Neutrophil (primary cell): ENCODE measurements at regions not wholly inside any gene's neighbourhood (a gene's known extent, or its start where the extent isn't known, plus 50 kb on each side); places are given as distances from the start of the nearest gene placed in this dataset.

Experiments used
- H3K27ac ChIP-seq: fragments of 200-600 bp; sonication (generic); 2 replicates; pipeline ENCODE4 v1.5.1; 2016; ENCODE audit warnings: mild to moderate bottlenecking, moderate library complexity
- H3K27me3 ChIP-seq: fragments of 200-600 bp; sonication (generic); 2 replicates; pipeline ENCODE4 v1.6.0; 2016; ENCODE audit warnings: mild to moderate bottlenecking
- H3K36me3 ChIP-seq: fragments of 200-600 bp; sonication (generic); 2 replicates; pipeline ENCODE4 v1.5.1; 2017
- H3K4me1 ChIP-seq, 2 experiments: fragments of 200-600 bp in 1 of 2; sonication (generic) in 1 of 2; 1 replicate in 1 of 2; 2 replicates in 1 of 2; pipeline versions ENCODE4 v1.5.1 to v1.6.1; 2013 to 2016; ENCODE audit warnings: low read depth in 1 of 2, low read length in 1 of 2, mild to moderate bottlenecking in 1 of 2, moderate library complexity in 1 of 2; ENCODE audit not compliant: control insufficient read depth in 1 of 2, insufficient read depth in 1 of 2
- H3K4me3 ChIP-seq, 2 experiments: fragments of 200-600 bp in 1 of 2; sonication (generic) in 1 of 2; 1 replicate in 1 of 2; 2 replicates in 1 of 2; pipeline ENCODE4 v1.5.1; 2013 to 2016; ENCODE audit warnings: low read depth in 1 of 2, low read length in 1 of 2, mild to moderate bottlenecking in 1 of 2, moderate library complexity in 1 of 2
- H3K9me3 ChIP-seq: fragments of 200-600 bp; sonication (generic); 2 replicates; pipeline ENCODE4 v1.5.1; 2016
- TF ChIP-seq, protein P1 (sequence below): fragments of 200-600 bp; sonication (generic); IDR thresholded peaks from 2 replicates; pipeline ENCODE4 v1.5.1; 2016; ENCODE audit warnings: antibody characterized with exemption

GRCh38 chr3:72630327-72630968, 217.8 kb downstream of the SHQ1 start:
- Histone ChIP-seq H3K4me1 (peaks cover 58 to 67% of the 10 kb centered on the region in 2 experiments), H3K9me3 (no peaks in the 10 kb centered on the region), H3K4me3 (peak overlapping the region in 1 of 2 experiments; percentile 20), H3K36me3 (no peaks in the 10 kb centered on the region), H3K27me3 (no peaks in the 10 kb centered on the region), H3K27ac (peak overlapping the region; percentile 89)
- TF ChIP-seq, protein P1, sequence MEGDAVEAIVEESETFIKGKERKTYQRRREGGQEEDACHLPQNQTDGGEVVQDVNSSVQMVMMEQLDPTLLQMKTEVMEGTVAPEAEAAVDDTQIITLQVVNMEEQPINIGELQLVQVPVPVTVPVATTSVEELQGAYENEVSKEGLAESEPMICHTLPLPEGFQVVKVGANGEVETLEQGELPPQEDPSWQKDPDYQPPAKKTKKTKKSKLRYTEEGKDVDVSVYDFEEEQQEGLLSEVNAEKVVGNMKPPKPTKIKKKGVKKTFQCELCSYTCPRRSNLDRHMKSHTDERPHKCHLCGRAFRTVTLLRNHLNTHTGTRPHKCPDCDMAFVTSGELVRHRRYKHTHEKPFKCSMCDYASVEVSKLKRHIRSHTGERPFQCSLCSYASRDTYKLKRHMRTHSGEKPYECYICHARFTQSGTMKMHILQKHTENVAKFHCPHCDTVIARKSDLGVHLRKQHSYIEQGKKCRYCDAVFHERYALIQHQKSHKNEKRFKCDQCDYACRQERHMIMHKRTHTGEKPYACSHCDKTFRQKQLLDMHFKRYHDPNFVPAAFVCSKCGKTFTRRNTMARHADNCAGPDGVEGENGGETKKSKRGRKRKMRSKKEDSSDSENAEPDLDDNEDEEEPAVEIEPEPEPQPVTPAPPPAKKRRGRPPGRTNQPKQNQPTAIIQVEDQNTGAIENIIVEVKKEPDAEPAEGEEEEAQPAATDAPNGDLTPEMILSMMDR = no peak

- no peaks in the 10 kb centered on the region for H3K36me3 ChIP-seq
- peaks cover 65 to 74% of the 10 kb centered on the region in 2 experiments for H3K4me1 ChIP-seq
- H3K27me3 ChIP-seq = no peaks in the 10 kb centered on the region
- TF ChIP-seq, protein P1 = no peak
- H3K9me3 ChIP-seq = no peaks in the 10 kb centered on the region
- peak overlapping the region; percentile 7 to 19 for H3K4me3 ChIP-seq
- H3K27ac ChIP-seq = peak overlapping the region; percentile 89
These were observed 219.0 kb downstream of the SHQ1 start for GRCh38 chr3:72629191-72629631.

DNA sequence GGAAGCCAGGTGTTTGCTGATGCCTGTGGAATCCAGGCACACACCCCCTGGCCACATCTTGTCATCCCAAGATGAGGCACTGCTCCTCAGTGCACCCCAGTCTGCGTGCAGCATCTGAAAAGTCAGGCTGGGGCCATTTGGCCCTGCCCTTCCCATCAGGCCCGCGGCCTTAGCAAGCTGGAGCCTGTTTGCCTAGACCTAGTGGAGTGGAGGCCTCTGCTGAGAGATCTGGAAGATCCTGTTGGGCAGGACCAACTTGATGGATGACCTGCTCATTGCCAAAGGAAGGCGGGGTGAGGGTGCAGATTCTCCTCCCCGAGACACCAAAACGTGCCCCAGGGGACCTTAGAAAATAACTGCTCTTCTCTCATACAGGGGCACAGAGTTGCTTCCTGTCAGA, 220.2 kb downstream of the SHQ1 start:
- H3K27ac ChIP-seq = peak overlapping the region; percentile 89

DNA sequence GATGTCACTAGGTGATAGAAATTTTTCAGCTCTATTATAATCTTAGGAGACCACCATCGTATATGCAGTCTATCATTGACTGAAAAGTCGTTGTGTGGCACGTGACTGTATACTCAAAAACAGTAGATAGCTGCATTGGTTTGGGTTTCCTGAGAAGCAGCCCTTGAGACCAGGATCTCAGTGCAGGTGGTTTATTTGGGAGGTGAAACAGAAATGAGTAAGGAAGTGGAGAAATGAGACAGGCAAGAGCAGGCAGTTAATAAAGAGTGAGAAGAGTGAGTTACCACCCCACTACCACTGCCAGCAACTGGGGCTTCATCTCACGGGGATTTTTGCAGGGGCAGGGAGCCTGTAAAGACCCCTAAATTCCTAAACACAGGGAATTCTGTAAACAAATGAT, 221.0 kb downstream of the SHQ1 start:
- Histone ChIP-seq H3K27ac (peak overlapping the region; percentile 89), H3K4me1 (peaks cover 65 to 74% of the 10 kb centered on the region in 2 experiments), H3K36me3 (no peaks in the 10 kb centered on the region), H3K9me3 (no peaks in the 10 kb centered on the region), H3K27me3 (no peaks in the 10 kb centered on the region), H3K4me3 (no peak overlapping the region)
- TF ChIP-seq, protein P1 = no peak

More for the DNA sequence above, 220.2 kb downstream of the SHQ1 start:
- Histone ChIP-seq H3K4me3 (no peak overlapping the region), H3K36me3 (no peaks in the 10 kb centered on the region), H3K27me3 (no peaks in the 10 kb centered on the region), H3K9me3 (no peaks in the 10 kb centered on the region), H3K4me1 (peaks cover 65 to 74% of the 10 kb centered on the region in 2 experiments)
- TF ChIP-seq, protein P1 = no peak

DNA sequence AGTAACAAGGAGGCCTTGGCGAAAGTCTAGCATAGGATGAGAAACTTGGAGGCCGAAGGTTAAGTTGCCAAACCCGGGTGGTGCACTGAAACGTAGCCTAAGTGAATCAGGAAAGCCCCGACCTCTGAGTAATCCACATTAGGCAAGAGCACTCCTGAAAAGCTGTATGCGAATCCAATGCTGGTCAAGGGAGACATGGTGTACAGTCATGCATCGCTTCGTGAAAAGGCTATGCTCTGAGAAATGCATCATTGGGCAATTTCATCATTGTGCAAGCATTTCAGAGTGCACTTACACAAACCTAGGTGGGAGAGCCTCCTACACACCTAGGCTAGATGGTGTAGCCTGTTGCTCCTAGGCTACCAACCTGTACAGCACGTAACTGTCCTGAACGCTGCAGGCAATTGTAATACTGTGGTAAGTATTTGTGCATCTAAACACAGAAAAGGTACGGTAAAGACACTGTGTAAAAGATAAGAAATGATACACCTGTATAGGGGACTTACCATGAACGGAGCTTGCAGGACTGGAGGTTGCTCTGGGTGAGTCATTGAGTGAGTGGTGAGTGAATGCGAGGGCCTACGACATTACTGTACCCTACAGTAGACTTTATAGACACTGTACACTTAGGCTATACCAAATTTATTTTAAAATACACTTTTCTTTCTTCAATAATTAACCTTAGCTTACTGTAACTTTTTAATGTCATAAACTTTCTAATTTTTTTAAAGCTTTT, 222.5 kb downstream of the SHQ1 start:
- H3K4me3 ChIP-seq = no peak overlapping the region
- H3K27ac ChIP-seq = peak overlapping the region; percentile 48
- TF ChIP-seq, protein P1 = no peak
- no peaks in the 10 kb centered on the region for H3K27me3 ChIP-seq
- no peaks in the 10 kb centered on the region for H3K36me3 ChIP-seq
- H3K9me3 ChIP-seq = no peaks in the 10 kb centered on the region
- H3K4me1 ChIP-seq = peaks cover 56 to 60% of the 10 kb centered on the region in 2 experiments
